HUES64 (cell line): ENCODE measurements at regions not wholly inside any gene's neighbourhood (a gene's known extent, or its start where the extent isn't known, plus 50 kb on each side); places are given as distances from the start of the nearest gene placed in this dataset.

Experiments used
- H3K27ac ChIP-seq: 2 replicates; pipeline ENCODE4 v1.7.0; 2013; ENCODE audit warnings: low read depth, low read length, inconsistent platforms
- H3K27me3 ChIP-seq: 2 replicates; pipeline ENCODE4 v1.6.1; 2013; ENCODE audit warnings: mild to moderate bottlenecking, low read length; ENCODE audit not compliant: insufficient read depth
- H3K36me3 ChIP-seq: 2 replicates; pipeline ENCODE4 v1.6.1; 2013; ENCODE audit warnings: mild to moderate bottlenecking, low read length; ENCODE audit not compliant: insufficient read depth
- H3K4me1 ChIP-seq: 2 replicates; pipeline ENCODE4 v1.6.1; 2013; ENCODE audit warnings: mild to moderate bottlenecking, low read length, moderate library complexity; ENCODE audit not compliant: insufficient read depth
- H3K4me3 ChIP-seq: 2 replicates; pipeline ENCODE4 v1.5.1; 2013; ENCODE audit warnings: mild to moderate bottlenecking, low read length, moderate library complexity
- H3K9ac ChIP-seq: 2 replicates; pipeline ENCODE4 v1.6.1; 2013; ENCODE audit warnings: mild to moderate bottlenecking, low read depth, low read length
- H3K9me3 ChIP-seq: 2 replicates; pipeline ENCODE4 v1.6.1; 2013; ENCODE audit warnings: low read depth, low read length; ENCODE audit not compliant: insufficient read depth
- WGBS: fragments of 150-250, 120-280 bp; methylation state at CpG from one replicate; pipeline ENCODE4 v1.1.7; 2013; ENCODE audit warnings: missing lambda C conversion rate; 5-methylcytosine and 5-hydroxymethylcytosine counted together

DNA sequence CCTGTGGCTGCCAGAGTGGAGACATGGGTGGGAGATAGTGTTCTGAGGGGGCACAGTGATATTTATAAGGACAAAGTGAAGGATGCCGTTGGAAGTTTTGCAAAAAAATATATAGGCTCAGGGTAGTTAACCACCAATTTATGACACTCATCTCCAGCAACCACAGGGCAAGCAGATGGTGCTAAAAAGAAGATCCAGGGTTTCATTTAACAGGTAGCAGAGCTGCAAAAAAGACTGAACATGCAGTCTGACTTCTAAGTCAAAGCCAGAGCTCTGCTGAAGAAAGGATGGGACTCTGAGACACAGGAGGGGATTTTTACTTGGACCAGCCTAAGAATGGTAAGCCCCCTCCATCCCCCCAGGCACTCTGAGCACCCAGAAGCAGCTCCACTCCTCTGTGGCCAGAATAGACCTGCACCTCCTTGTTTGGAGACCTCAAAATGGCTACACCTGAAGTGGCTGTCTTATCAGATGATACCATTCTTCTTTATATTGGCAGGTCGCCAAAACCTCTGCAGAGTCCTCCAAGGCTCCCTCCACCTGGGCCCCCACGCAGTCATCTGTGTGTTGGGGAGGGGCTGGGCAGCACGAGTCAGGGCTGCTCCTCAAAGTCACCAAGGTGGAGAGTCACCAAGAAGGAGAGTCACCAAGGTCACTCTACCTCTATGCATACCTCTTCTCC is 161.4 kb upstream of the FAM9B start:
- Histone ChIP-seq H3K36me3 (no peaks in the 10 kb centered on the region), H3K4me3 (no peak overlapping the region), H3K9ac (no peak overlapping the region), H3K27ac (no peak overlapping the region), H3K27me3 (no peaks in the 10 kb centered on the region), H3K9me3 (no peaks in the 10 kb centered on the region), H3K4me1 (peaks cover 1% of the 10 kb centered on the region)
- 92% methylated on average over 2 of the region's 4 CpGs for WGBS

DNA sequence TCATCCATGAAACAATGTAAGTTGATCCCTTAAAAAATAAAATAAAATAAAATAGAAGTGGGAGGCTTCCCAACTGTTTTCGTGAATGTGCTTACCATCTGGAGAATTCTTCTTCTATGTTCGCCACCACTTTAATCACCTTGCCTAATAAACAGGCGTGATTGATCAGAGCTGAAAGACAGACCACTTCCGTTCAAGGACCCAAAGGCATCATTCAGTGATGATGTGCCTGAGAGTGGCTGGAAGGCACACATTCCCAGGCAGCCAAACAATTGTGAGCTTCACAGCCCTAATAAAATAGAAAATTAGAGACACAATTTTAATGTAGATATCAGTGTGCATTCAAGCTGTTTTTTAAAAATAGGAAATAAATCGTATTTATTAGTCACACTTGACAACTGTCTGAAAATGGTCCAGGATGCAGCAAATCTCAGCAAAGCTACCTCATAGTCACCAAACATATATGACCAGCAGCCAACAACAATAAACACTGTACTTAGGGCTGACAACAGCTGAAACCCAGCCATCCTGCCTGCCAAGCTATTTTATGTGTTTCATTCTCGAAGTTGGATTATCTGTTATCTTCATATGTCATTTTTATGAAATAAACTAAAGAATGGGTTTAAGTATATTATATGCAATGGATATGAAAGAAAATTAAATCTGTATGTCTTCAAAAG is 163.2 kb upstream of the FAM9B start:
- H3K4me1 ChIP-seq: no peaks in the 10 kb centered on the region
- 80% methylated on average over 5 of the region's 6 CpGs for WGBS
- H3K9ac ChIP-seq: no peak overlapping the region
- H3K9me3 ChIP-seq: no peaks in the 10 kb centered on the region
- H3K4me3 ChIP-seq: no peak overlapping the region
- no peaks in the 10 kb centered on the region for H3K27me3 ChIP-seq
- H3K27ac ChIP-seq: no peak overlapping the region
- no peaks in the 10 kb centered on the region for H3K36me3 ChIP-seq

DNA sequence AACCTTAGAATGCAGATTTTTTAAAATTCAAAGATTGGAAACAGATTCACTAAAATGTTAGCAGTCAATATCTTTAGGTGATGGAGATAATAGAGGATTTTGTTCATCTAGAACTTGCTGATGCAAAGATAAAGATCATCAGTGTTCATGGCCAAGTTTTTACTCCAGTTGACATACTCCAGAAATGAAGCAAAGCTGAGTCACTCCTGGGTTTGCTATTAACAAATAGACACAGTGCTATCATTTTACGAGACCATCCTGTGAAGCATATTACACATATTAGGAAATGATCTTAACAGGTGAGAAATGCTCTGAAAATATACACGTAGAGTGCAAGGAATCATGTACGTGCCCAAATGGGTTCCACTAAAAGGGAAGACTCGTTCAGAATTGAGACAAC is 170.6 kb upstream of the FAM9B start:
- 69% methylated on average over 4 of the region's 4 CpGs for WGBS
- Histone ChIP-seq H3K4me3 (no peak overlapping the region), H3K9ac (no peak overlapping the region), H3K27me3 (no peaks in the 10 kb centered on the region), H3K36me3 (no peaks in the 10 kb centered on the region), H3K9me3 (no peaks in the 10 kb centered on the region), H3K27ac (no peak overlapping the region), H3K4me1 (peaks cover 7% of the 10 kb centered on the region; the same call in 1 of the 2 replicates)

DNA sequence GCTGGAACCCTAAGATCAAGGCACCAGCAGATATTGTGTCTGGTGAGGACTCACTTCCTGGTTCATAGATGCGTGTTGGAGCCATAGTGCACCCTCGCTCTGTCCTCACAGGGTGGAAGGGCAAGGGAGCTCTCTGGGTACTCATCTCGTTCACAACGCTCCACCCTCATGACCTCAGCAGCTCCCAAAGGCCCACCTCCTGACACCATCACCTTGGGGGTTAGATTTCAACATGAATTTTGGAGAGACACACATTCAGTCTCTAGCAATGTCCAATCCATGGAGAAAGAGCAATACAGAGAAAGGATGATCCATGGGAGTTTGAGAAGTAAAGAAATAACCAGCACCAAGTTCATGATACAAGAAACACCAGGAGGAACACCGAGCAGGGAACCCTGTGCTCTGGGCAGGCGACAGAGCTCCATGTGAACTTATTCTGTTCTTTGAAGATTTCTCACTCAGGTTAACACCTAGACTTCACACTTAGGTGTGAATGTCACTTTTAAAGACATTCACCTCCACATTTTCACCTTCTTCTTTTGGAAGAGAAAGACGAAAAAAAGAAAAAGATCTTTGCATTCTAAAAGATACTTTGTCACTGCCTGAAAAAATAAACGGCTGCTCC is 171.8 kb upstream of the FAM9B start:
- no peaks in the 10 kb centered on the region for H3K27me3 ChIP-seq
- no peaks in the 10 kb centered on the region for H3K9me3 ChIP-seq
- no peaks in the 10 kb centered on the region for H3K36me3 ChIP-seq
- H3K4me3 ChIP-seq: no peak overlapping the region
- 68% methylated on average over 5 of the region's 8 CpGs for WGBS
- no peak overlapping the region for H3K9ac ChIP-seq
- peaks cover 7% of the 10 kb centered on the region; the same call in 1 of the 2 replicates for H3K4me1 ChIP-seq
- no peak overlapping the region for H3K27ac ChIP-seq

DNA sequence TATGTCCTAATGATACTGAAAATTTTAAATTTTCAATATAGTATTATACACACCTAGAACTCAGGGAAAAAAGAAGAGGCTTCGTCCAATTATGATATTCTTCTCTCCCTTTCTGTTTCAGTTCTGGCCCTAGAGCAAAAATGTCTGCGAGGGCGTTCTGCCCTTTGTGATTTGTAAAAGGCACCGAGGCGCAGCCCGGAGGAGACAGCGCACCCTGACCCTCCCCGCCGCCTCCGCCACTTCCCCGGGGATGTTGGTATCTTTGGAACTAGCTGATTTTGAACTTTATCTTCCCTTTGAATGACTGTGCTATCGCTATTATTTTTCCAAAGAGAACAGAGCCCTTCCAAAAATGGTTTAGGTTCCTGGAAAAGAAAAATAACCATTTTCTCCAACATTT is 173.2 kb upstream of the FAM9B start:
- Histone ChIP-seq H3K9ac (no peak overlapping the region), H3K4me3 (no peak overlapping the region), H3K9me3 (no peaks in the 10 kb centered on the region), H3K36me3 (no peaks in the 10 kb centered on the region), H3K4me1 (peaks cover 7% of the 10 kb centered on the region; the same call in 1 of the 2 replicates), H3K27ac (no peak overlapping the region), H3K27me3 (no peaks in the 10 kb centered on the region)
- WGBS: 54% methylated on average over 9 of the region's 12 CpGs

DNA sequence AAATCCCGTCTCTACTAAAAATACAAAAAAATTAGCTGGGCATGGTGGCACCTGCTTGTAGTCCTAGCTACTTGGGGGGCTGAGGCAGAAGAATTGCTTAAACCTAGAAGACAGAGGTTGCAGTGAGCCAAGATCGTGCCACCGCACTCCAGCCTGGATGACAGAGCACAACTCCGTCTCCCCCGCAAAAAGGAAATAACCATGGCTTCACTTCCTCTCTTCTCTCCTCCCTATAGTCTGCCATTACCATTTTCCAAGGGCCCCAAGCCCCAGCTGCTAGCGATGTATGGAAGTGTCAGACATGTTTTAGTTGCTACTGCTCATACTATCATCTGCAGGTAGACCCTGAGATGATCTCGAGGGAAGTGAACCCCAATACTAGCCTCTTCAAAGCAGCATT is 177.3 kb upstream of the FAM9B start:
- H3K27ac ChIP-seq: no peak overlapping the region
- H3K27me3 ChIP-seq: no peaks in the 10 kb centered on the region
- 95% methylated on average over 7 of the region's 7 CpGs for WGBS
- H3K4me1 ChIP-seq: peaks cover 6% of the 10 kb centered on the region; the same call in 1 of the 2 replicates
- H3K4me3 ChIP-seq: no peak overlapping the region
- no peaks in the 10 kb centered on the region for H3K9me3 ChIP-seq
- H3K36me3 ChIP-seq: no peaks in the 10 kb centered on the region
- no peak overlapping the region for H3K9ac ChIP-seq

DNA sequence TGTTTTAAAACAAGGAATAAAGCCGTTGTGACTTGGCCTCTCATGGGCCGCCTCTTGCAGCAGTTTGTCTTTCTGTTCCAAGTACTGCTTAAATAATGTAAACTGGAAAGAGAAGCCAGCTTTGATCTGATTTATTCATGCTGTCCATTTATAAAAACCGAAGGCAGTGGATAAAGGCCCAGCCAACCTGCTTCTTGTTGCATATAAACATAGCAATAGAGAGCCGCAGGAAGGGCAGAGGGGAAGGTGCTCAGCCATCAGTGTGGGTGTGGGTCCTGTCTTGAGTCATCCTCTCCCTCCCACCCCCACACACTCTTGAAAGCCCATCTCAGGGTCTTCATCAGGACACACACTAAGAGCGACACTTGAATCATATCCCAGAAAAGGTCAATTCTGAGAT is 187.9 kb upstream of the FAM9B start:
- H3K27ac ChIP-seq: no peak overlapping the region
- H3K4me1 ChIP-seq: 0 out of 2 replicates have a peak, but pooled peaks cover 7% of the 10 kb centered on the region
- no peaks in the 10 kb centered on the region for H3K36me3 ChIP-seq
- H3K4me3 ChIP-seq: no peak overlapping the region
- WGBS: 76% methylated on average over 5 of the region's 5 CpGs
- peaks cover 6% of the 10 kb centered on the region; the same call in 1 of the 2 replicates for H3K9me3 ChIP-seq
- H3K27me3 ChIP-seq: no peaks in the 10 kb centered on the region
- H3K9ac ChIP-seq: no peak overlapping the region

DNA sequence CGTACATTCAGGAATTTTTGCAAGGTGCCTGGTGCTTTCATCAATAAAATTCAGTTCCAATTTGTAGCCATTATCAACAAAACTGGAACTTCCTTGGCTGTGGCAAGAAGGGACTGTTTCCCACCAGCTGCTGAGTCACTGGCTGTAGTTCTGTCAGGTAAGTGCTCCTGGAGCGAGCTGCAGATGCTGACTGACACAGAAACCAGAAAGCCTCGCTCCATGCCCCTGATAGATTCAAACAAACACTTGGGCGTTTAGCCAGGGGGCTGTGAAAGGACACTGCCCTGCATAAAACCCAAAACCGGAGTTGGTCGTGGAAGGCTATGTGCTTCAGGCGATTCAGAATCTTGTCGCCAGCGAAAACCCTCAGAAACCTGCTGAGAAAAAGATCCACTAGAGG is 188.4 kb upstream of the FAM9B start:
- WGBS: 69% methylated on average over 9 of the region's 9 CpGs
- Histone ChIP-seq H3K9ac (no peak overlapping the region), H3K27ac (no peak overlapping the region), H3K4me1 (0 out of 2 replicates have a peak, but pooled peaks cover 7% of the 10 kb centered on the region), H3K27me3 (no peaks in the 10 kb centered on the region), H3K4me3 (no peak overlapping the region), H3K9me3 (peaks cover 6% of the 10 kb centered on the region; the same call in 1 of the 2 replicates), H3K36me3 (no peaks in the 10 kb centered on the region)

DNA sequence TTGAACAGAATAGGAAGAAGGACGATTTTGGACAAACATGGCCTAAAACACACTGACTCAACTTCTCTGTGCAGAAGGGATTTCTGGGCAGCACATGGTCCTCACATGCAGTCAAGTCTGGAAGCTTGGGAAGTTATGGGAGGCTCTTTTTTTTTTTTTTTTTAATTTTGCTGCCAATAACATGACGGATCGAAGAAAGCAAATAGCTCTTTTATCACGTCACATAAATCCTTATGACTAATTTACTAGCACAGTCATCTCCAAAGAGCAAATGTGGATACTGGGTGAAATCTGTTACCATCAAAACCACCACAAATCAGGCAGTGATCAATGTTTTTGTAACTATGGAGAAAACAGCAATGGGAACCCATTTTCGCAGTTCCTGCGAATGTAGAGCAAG is 193.3 kb upstream of the FAM9B start:
- Histone ChIP-seq H3K9me3 (peaks cover 6% of the 10 kb centered on the region; the same call in 1 of the 2 replicates), H3K27ac (no peak overlapping the region), H3K9ac (no peak overlapping the region), H3K36me3 (no peaks in the 10 kb centered on the region), H3K4me3 (no peak overlapping the region), H3K4me1 (no peaks in the 10 kb centered on the region), H3K27me3 (no peaks in the 10 kb centered on the region)
- 99% methylated on average over 3 of the region's 6 CpGs for WGBS

DNA sequence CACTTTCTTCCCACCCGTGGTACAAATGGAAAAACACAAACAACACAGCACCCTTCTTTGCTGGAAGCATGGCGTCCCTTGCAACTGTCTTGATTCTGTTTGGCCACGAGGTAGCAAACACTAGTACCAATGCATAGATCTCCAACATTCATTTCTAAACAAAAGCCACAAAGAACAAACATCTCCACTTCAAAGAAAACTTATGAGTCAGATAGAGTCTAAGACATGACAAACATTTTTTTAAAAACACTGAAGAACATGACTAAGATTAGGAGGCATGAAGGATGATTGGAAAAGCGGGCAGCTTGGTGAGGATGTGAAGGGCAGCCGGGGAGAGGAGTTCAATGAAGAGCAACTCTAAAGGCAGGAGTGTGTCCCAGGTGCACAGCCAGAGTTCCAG is 197.6 kb upstream of the FAM9B start:
- Histone ChIP-seq H3K9ac (no peak overlapping the region), H3K27me3 (no peaks in the 10 kb centered on the region), H3K9me3 (no peaks in the 10 kb centered on the region), H3K4me3 (no peak overlapping the region), H3K36me3 (no peaks in the 10 kb centered on the region), H3K4me1 (no peaks in the 10 kb centered on the region), H3K27ac (no peak overlapping the region)
- WGBS: 86% methylated on average over 5 of the region's 5 CpGs

DNA sequence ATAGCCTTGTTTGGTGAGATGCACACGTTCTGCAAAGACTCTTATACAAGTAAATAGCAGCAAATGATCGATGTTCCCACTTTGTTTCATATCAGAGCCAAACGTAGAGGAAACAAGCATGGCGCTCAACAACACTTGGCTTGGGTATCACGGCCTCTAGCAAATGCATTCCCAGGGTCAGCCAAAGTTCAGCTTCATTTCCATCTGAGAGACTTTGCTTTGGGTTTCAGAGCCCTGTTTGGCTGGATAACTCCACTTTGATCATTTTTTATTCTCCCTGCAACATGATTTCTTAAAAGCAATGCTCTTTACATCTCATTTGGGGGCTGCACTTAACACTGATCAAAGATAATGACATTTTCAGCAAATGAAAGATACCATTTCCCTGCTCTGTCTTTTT is 199.2 kb upstream of the FAM9B start:
- Histone ChIP-seq H3K27ac (no peak overlapping the region), H3K9me3 (no peaks in the 10 kb centered on the region), H3K27me3 (no peaks in the 10 kb centered on the region), H3K4me1 (no peaks in the 10 kb centered on the region), H3K36me3 (no peaks in the 10 kb centered on the region), H3K4me3 (no peak overlapping the region), H3K9ac (no peak overlapping the region)
- WGBS: 84% methylated on average over 5 of the region's 5 CpGs
